Activated T-helper 2 cell treated with anti-CD3 and anti-CD28 coated beads, Interferon-gamma antibody, Interleukin-2, Interleukin-4, amounts not matched to agents 10 μg/mL and 5 μg/mL and 100 μg/mL, durations not matched to agents 14 hours and 24 hours and 36 hours (primary cell): ENCODE measurements at regions not wholly inside any gene's neighbourhood (a gene's known extent, or its start where the extent isn't known, plus 50 kb on each side); places are given as distances from the start of the nearest gene placed in this dataset.
"Not testable (repeated sequence)": the region's sequence is repeated elsewhere in the genome, so short reads cannot be mapped to it uniquely, and the experiment has no call there.

Source experiments
- DNase-seq: peaks from one replicate; pipeline ENCODE4 v3.0.0; 2021; ENCODE audit warnings: low spot score
- H3K27ac Mint-ChIP-seq: one replicate; pipeline ENCODE4 v1.8.0; 2021; ENCODE audit warnings: mixed read lengths
- H3K27me3 Mint-ChIP-seq: one replicate; pipeline ENCODE4 v1.8.0; 2021; ENCODE audit warnings: low read depth, mixed read lengths
- H3K36me3 Mint-ChIP-seq: one replicate; pipeline ENCODE4 v1.8.0; 2021; ENCODE audit warnings: low read depth, mixed read lengths
- H3K4me1 Mint-ChIP-seq: one replicate; pipeline ENCODE4 v1.8.0; 2021; ENCODE audit warnings: low read depth, mixed read lengths
- H3K4me3 Mint-ChIP-seq: one replicate; pipeline ENCODE4 v1.8.0; 2021; ENCODE audit warnings: low read depth, mild to moderate bottlenecking, moderate library complexity, mixed read lengths
- H3K9me3 Mint-ChIP-seq: one replicate; pipeline ENCODE4 v1.8.0; 2021; ENCODE audit warnings: mixed read lengths
- intact Hi-C: fragments of 100-400 bp; cut with micrococcal nuclease; formaldehyde crosslinking; loops from one replicate; pipeline ENCODE4 v1.15.1; 2023

- H3K4me1 Mint-ChIP-seq, H3K36me3 Mint-ChIP-seq, H3K27ac Mint-ChIP-seq, DNase-seq, intact Hi-C loops, H3K9me3 Mint-ChIP-seq, H3K4me3 Mint-ChIP-seq, H3K27me3 Mint-ChIP-seq: not testable (repeated sequence)
These were observed 86.6 kb upstream of the OSBPL11 start for GRCh38 chr3:125681906-125682305.

GRCh38 chr3:125682610-125683009 lies 87.3 kb upstream of the OSBPL11 start:
- H3K4me3 Mint-ChIP-seq, H3K27ac Mint-ChIP-seq, H3K9me3 Mint-ChIP-seq, DNase-seq, H3K36me3 Mint-ChIP-seq, intact Hi-C loops, H3K4me1 Mint-ChIP-seq, H3K27me3 Mint-ChIP-seq: not testable (repeated sequence)

- H3K27me3 Mint-ChIP-seq: no peaks in the 10 kb centered on the region
- H3K4me3 Mint-ChIP-seq: no peak overlapping the region
- H3K9me3 Mint-ChIP-seq: no peaks in the 10 kb centered on the region
- H3K36me3 Mint-ChIP-seq: no peaks in the 10 kb centered on the region
- H3K27ac Mint-ChIP-seq: no peak overlapping the region
- DNase-seq: no peak
- intact Hi-C loops: no loop called here
- no peaks in the 10 kb centered on the region for H3K4me1 Mint-ChIP-seq
These were observed 88.0 kb upstream of the OSBPL11 start for GRCh38 chr3:125683067-125683829.

GRCh38 chr3:125684199-125684598 lies 88.9 kb upstream of the OSBPL11 start:
- Mint-ChIP-seq H3K27me3 (no peaks in the 10 kb centered on the region), H3K36me3 (no peaks in the 10 kb centered on the region), H3K9me3 (no peaks in the 10 kb centered on the region), H3K27ac (no peak overlapping the region), H3K4me1 (no peaks in the 10 kb centered on the region), H3K4me3 (no peak overlapping the region)
- DNase-seq: no peak
- intact Hi-C loops: no loop called here

GRCh38 chr3:125685741-125686140 lies 90.4 kb upstream of the OSBPL11 start:
- H3K36me3 Mint-ChIP-seq, DNase-seq, H3K27ac Mint-ChIP-seq, H3K9me3 Mint-ChIP-seq, H3K27me3 Mint-ChIP-seq, H3K4me3 Mint-ChIP-seq, H3K4me1 Mint-ChIP-seq, intact Hi-C loops: not testable (repeated sequence)

GRCh38 chr3:125692361-125692760 lies 97.1 kb upstream of the OSBPL11 start:
- H3K36me3 Mint-ChIP-seq: no peaks in the 10 kb centered on the region
- no peaks in the 10 kb centered on the region for H3K27me3 Mint-ChIP-seq
- H3K4me1 Mint-ChIP-seq: no peaks in the 10 kb centered on the region
- no peak overlapping the region for H3K27ac Mint-ChIP-seq
- intact Hi-C loops: no loop called here
- DNase-seq: no peak
- no peak overlapping the region for H3K4me3 Mint-ChIP-seq
- H3K9me3 Mint-ChIP-seq: no peaks in the 10 kb centered on the region

- no peaks in the 10 kb centered on the region for H3K27me3 Mint-ChIP-seq
- H3K4me3 Mint-ChIP-seq: no peak overlapping the region
- no peaks in the 10 kb centered on the region for H3K9me3 Mint-ChIP-seq
- peaks cover 1% of the 10 kb centered on the region for H3K4me1 Mint-ChIP-seq
- intact Hi-C loops: no loop called here
- DNase-seq: no peak
- no peaks in the 10 kb centered on the region for H3K36me3 Mint-ChIP-seq
- H3K27ac Mint-ChIP-seq: no peak overlapping the region
These were observed 98.6 kb upstream of the OSBPL11 start for GRCh38 chr3:125693887-125694286.

GRCh38 chr3:125694761-125695294 lies 99.5 kb upstream of the OSBPL11 start:
- no peak overlapping the region for H3K4me3 Mint-ChIP-seq
- no peak for DNase-seq
- H3K9me3 Mint-ChIP-seq: no peaks in the 10 kb centered on the region
- H3K27ac Mint-ChIP-seq: no peak overlapping the region
- no peaks in the 10 kb centered on the region for H3K27me3 Mint-ChIP-seq
- peaks cover 1% of the 10 kb centered on the region for H3K4me1 Mint-ChIP-seq
- H3K36me3 Mint-ChIP-seq: no peaks in the 10 kb centered on the region
- intact Hi-C loops: no loop called here

- no peaks in the 10 kb centered on the region for H3K27me3 Mint-ChIP-seq
- no peak overlapping the region for H3K27ac Mint-ChIP-seq
- H3K36me3 Mint-ChIP-seq: no peaks in the 10 kb centered on the region
- H3K4me1 Mint-ChIP-seq: peaks cover 1% of the 10 kb centered on the region
- DNase-seq: no peak
- no peak overlapping the region for H3K4me3 Mint-ChIP-seq
- intact Hi-C loops: no loop called here
- no peaks in the 10 kb centered on the region for H3K9me3 Mint-ChIP-seq
These were observed 100.4 kb upstream of the OSBPL11 start for GRCh38 chr3:125695688-125696087.

GRCh38 chr3:125697126-125697525 lies 101.8 kb upstream of the OSBPL11 start:
- H3K27ac Mint-ChIP-seq, DNase-seq, H3K27me3 Mint-ChIP-seq, H3K9me3 Mint-ChIP-seq, H3K4me3 Mint-ChIP-seq, intact Hi-C loops, H3K4me1 Mint-ChIP-seq, H3K36me3 Mint-ChIP-seq: not testable (repeated sequence)

GRCh38 chr3:125697979-125698640 lies 102.8 kb upstream of the OSBPL11 start:
- H3K36me3 Mint-ChIP-seq, DNase-seq, H3K27ac Mint-ChIP-seq, H3K27me3 Mint-ChIP-seq, H3K4me1 Mint-ChIP-seq, H3K4me3 Mint-ChIP-seq, H3K9me3 Mint-ChIP-seq, intact Hi-C loops: not testable (repeated sequence)

- no peak for DNase-seq
- H3K4me1 Mint-ChIP-seq: peaks cover 5% of the 10 kb centered on the region
- H3K4me3 Mint-ChIP-seq: no peak overlapping the region
- H3K27me3 Mint-ChIP-seq: no peaks in the 10 kb centered on the region
- intact Hi-C loops: no loop called here
- no peak overlapping the region for H3K27ac Mint-ChIP-seq
- no peaks in the 10 kb centered on the region for H3K9me3 Mint-ChIP-seq
- no peaks in the 10 kb centered on the region for H3K36me3 Mint-ChIP-seq
These were observed 120.4 kb upstream of the OSBPL11 start for GRCh38 chr3:125715651-125716050.

GRCh38 chr3:125732151-125732550 lies 136.9 kb upstream of the OSBPL11 start:
- H3K4me1 Mint-ChIP-seq, H3K4me3 Mint-ChIP-seq, H3K27ac Mint-ChIP-seq, H3K36me3 Mint-ChIP-seq, intact Hi-C loops, H3K27me3 Mint-ChIP-seq, DNase-seq, H3K9me3 Mint-ChIP-seq: not testable (repeated sequence)
